HEK293T (cell line): ENCODE measurements at regions not wholly inside any gene's neighbourhood (a gene's known extent, or its start where the extent isn't known, plus 50 kb on each side); places are given as distances from the start of the nearest gene placed in this dataset.

ENCODE experiments used
- BHLHE40 ChIP-seq: fragments of 450-650 bp; IDR thresholded peaks from 2 replicates; pipeline ENCODE4 v1.6.1; 2016; ENCODE audit warnings: mild to moderate bottlenecking, moderate library complexity, borderline replicate concordance
- CTBP1 ChIP-seq: fragments of 450-650 bp; IDR thresholded peaks from 2 replicates; pipeline ENCODE4 v1.6.1; 2016; ENCODE audit warnings: borderline replicate concordance
- ELF4 ChIP-seq: fragments of 450-650 bp; IDR thresholded peaks from 2 replicates; pipeline ENCODE4 v1.6.1; 2017; ENCODE audit warnings: antibody characterized with exemption
- FOXA1 ChIP-seq: fragments of 450-650 bp; IDR thresholded peaks from 2 replicates; pipeline ENCODE4 v1.6.1; 2016; ENCODE audit warnings: mild to moderate bottlenecking
- FOXK2 ChIP-seq: fragments of 450-650 bp; IDR thresholded peaks from 2 replicates; pipeline ENCODE4 v1.6.1; 2016; ENCODE audit warnings: mild to moderate bottlenecking
- FOXM1 ChIP-seq: fragments of 450-650 bp; IDR thresholded peaks from 2 replicates; pipeline ENCODE4 v1.6.1; 2017; ENCODE audit warnings: mild to moderate bottlenecking, borderline replicate concordance
- HDGF ChIP-seq: fragments of 450-650 bp; IDR thresholded peaks from 2 replicates; pipeline ENCODE4 v1.6.1; 2017; ENCODE audit warnings: antibody characterized with exemption, borderline replicate concordance
- LEF1 ChIP-seq: fragments of 450-650 bp; IDR thresholded peaks from 2 replicates; pipeline ENCODE4 v1.6.1; 2017; ENCODE audit warnings: mild to moderate bottlenecking, borderline replicate concordance
- PKNOX1 ChIP-seq: fragments of 450-650 bp; IDR thresholded peaks from 2 replicates; pipeline ENCODE4 v1.6.1; 2016
- SP1 ChIP-seq: fragments of 450-650 bp; IDR thresholded peaks from 2 replicates; pipeline ENCODE4 v1.6.1; 2017
- SUZ12 ChIP-seq: fragments of 450-650 bp; IDR thresholded peaks from 2 replicates; pipeline ENCODE4 v1.6.1; 2016; ENCODE audit warnings: mild to moderate bottlenecking
- TARDBP ChIP-seq: fragments of 450-650 bp; IDR thresholded peaks from 2 replicates; pipeline ENCODE4 v1.6.1; 2016
- ZNF384 ChIP-seq: fragments of 450-650 bp; IDR thresholded peaks from 2 replicates; pipeline ENCODE4 v1.6.1; 2016

GRCh38 chr1:238582816-238583215 lies 692.1 kb upstream of the ZP4 start:
- TF ChIP-seq FOXM1 (no peak), ZNF384 (no peak), ELF4 (no peak), FOXA1 (no peak), TARDBP (no peak), HDGF (no peak), SUZ12 (no peak), FOXK2 (no peak), SP1 (no peak), BHLHE40 (no peak), LEF1 (no peak), PKNOX1 (no peak), CTBP1 (no peak)
